CD8-positive, alpha-beta memory T cell (primary cell): ENCODE measurements at regions not wholly inside any gene's neighbourhood (a gene's known extent, or its start where the extent isn't known, plus 50 kb on each side); places are given as distances from the start of the nearest gene placed in this dataset.

Experiments
- CTCF ChIA-PET: fragments of 350-600 bp; sonication (Branson Sonifier 250); formaldehyde crosslinking; loops from one replicate; lab custom pipeline; 2021; ENCODE audit warnings: antibody characterized with exemption; lab: Charles Lee
- POLR2A ChIA-PET: fragments of 350-600 bp; sonication (Branson Sonifier 250); formaldehyde crosslinking; loops from one replicate; lab custom pipeline; 2021; ENCODE audit warnings: antibody characterized with exemption; lab: Charles Lee
- DNase-seq, 5 donors: peaks; one replicate each; pipeline versions ENCODE4 v3.0.0 to v3.0.0-alpha.2; 2020 to 2022; ENCODE audit warnings: mixed read lengths in 1 of 5
- H3K27ac ChIP-seq: one replicate; pipeline ENCODE4 v1.7.0; 2013; ENCODE audit warnings: low read depth, mild to moderate bottlenecking, low read length, moderate library complexity
- H3K27me3 ChIP-seq: 2 replicates; pipeline ENCODE4 v1.7.0; 2013; ENCODE audit warnings: low read length, mild to moderate bottlenecking; ENCODE audit not compliant: insufficient read depth, poor library complexity, severe bottlenecking
- H3K36me3 ChIP-seq: 2 replicates; pipeline ENCODE4 v1.7.0; 2013; ENCODE audit warnings: mild to moderate bottlenecking, low read length, moderate library complexity; ENCODE audit not compliant: insufficient read depth
- H3K4me1 ChIP-seq: 2 replicates; pipeline ENCODE4 v1.7.0; 2013; ENCODE audit warnings: mild to moderate bottlenecking, low read length, moderate library complexity; ENCODE audit not compliant: insufficient read depth
- H3K4me3 ChIP-seq: 2 replicates; pipeline ENCODE4 v1.7.0; 2013; ENCODE audit warnings: mild to moderate bottlenecking, low read length
- H3K9me3 ChIP-seq: 2 replicates; pipeline ENCODE4 v1.7.0; 2013; ENCODE audit warnings: mild to moderate bottlenecking, low read length
- H3K27ac Mint-ChIP-seq, 8 donors: one replicate each; pipeline ENCODE4 v1.8.0; 2020 to 2021; ENCODE audit warnings: mixed read lengths in 8 of 8, mild to moderate bottlenecking in 6 of 8, inconsistent platforms in 3 of 8, moderate library complexity in 3 of 8
- H3K27me3 Mint-ChIP-seq, 2 donors: one replicate each; pipeline ENCODE4 v1.8.0; 2020 to 2021; ENCODE audit warnings: mixed read lengths in 2 of 2, mild to moderate bottlenecking in 1 of 2, moderate library complexity in 1 of 2
- H3K36me3 Mint-ChIP-seq, 3 donors: one replicate each; pipeline ENCODE4 v1.8.0; 2020 to 2021; ENCODE audit warnings: mixed read lengths in 3 of 3, inconsistent platforms in 1 of 3, mild to moderate bottlenecking in 1 of 3
- H3K4me1 Mint-ChIP-seq, 3 donors: one replicate each; pipeline ENCODE4 v1.8.0; 2020 to 2021; ENCODE audit warnings: mixed read lengths in 3 of 3, inconsistent platforms in 1 of 3, mild to moderate bottlenecking in 1 of 3
- H3K4me3 Mint-ChIP-seq, 7 donors: one replicate each; pipeline ENCODE4 v1.8.0; 2020 to 2021; ENCODE audit warnings: mixed read lengths in 7 of 7, mild to moderate bottlenecking in 6 of 7, moderate library complexity in 4 of 7, inconsistent platforms in 2 of 7
- H3K9me3 Mint-ChIP-seq, 5 donors: one replicate each; pipeline ENCODE4 v1.8.0; 2020 to 2022; ENCODE audit warnings: mixed read lengths in 5 of 5, mild to moderate bottlenecking in 3 of 5, moderate library complexity in 2 of 5, inconsistent platforms in 1 of 5

DNA sequence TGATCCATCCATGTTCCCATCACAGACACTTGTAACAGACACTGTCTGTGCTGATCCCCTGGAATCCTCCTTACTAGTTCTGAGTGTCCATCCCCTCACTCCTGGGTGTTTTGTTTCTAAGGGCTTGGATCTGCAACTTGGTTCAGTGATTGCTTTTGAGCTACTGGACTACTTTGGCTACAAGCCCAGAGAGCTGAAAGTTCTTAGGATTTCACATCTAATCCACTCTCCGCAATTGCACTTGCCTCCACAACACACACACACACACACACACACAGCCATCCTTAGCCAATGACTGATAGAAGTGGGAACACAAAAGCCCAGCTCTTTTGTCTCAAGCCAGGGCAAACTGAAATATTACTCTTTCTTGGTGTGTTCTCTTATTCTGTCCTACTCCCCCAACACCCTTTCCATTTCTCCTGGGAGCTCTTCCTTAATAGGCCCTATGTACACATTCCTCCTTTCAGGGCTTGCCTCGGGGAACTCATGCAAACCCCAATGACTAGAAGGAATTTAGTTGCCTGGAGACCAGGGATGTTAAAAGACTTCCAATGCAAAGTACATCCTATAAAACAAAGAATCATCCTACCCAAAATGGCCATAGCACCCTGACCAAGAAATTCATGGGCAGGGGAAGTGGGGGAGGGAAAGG lies 206.1 kb upstream of the UBE2E2 start:
- CTCF ChIA-PET, result no interaction called here
- Mint-ChIP-seq H3K36me3 (no peaks in the 10 kb centered on the region), H3K4me1 (no peaks in the 10 kb centered on the region), H3K9me3 (peaks cover 0 to 2% (median 0%) of the 10 kb centered on the region in 5 donors), H3K27ac (no peak overlapping the region), H3K4me3 (no peak overlapping the region), H3K27me3 (no peaks in the 10 kb centered on the region)
- H3K9me3 ChIP-seq, result no peaks in the 10 kb centered on the region
- POLR2A ChIA-PET, result no interaction called here
- H3K27ac ChIP-seq, result no peak overlapping the region
- no peaks in the 10 kb centered on the region for H3K27me3 ChIP-seq
- no peaks in the 10 kb centered on the region for H3K4me1 ChIP-seq
- no peak overlapping the region for H3K4me3 ChIP-seq
- H3K36me3 ChIP-seq, result no peaks in the 10 kb centered on the region
- no peak for DNase-seq

DNA sequence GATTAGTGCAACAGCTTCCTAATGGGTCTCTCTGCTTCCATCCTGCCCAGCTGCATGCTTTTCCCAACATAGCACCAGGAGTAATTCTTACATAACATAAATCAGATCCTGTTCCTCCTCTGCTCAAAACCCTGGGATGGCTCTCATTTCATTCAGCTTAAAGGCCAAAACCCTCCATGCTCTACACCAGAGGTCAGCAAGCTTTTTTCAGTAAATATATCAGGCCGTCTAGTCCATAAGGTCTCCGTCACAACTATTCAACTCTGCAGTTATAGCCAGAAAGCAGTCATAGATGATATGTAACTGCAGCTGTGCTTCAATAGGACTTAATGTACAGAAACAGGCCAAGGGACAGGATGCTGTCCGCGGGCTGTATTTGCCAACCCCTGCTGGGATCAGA lies 202.8 kb upstream of the UBE2E2 start:
- Mint-ChIP-seq H3K27ac (no peak overlapping the region), H3K36me3 (no peaks in the 10 kb centered on the region), H3K4me3 (no peak overlapping the region), H3K27me3 (no peaks in the 10 kb centered on the region), H3K9me3 (peaks cover 0 to 3% (median 0%) of the 10 kb centered on the region in 5 donors), H3K4me1 (no peaks in the 10 kb centered on the region)
- Histone ChIP-seq H3K36me3 (no peaks in the 10 kb centered on the region), H3K4me1 (no peaks in the 10 kb centered on the region), H3K9me3 (no peaks in the 10 kb centered on the region), H3K27me3 (no peaks in the 10 kb centered on the region), H3K27ac (no peak overlapping the region), H3K4me3 (no peak overlapping the region)
- ChIA-PET POLR2A (no interaction called here), CTCF (no interaction called here)
- no peak for DNase-seq

DNA sequence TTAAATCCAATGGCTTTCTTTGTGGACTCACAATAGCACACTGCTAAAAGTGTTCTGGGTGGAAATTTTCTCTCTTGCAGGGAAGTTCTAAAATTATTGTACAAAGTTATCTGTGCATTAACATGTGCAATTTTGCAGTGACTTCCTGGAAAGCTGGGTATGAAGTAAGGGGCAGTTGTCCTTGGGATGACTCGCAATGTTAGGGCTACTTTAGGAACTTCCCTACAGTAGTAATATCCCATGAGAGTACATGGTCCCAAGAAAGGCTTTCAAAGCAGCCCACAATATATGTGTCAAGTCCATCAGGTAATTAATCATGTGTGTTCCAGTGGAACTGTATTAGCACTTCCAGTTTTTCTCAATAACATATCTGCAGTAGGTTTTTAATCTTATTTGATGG lies 201.0 kb upstream of the UBE2E2 start:
- ChIA-PET CTCF (no interaction called here), POLR2A (no interaction called here)
- Mint-ChIP-seq H3K4me3 (no peak overlapping the region), H3K9me3 (peaks cover 0 to 3% (median 2%) of the 10 kb centered on the region in 5 donors), H3K27me3 (no peaks in the 10 kb centered on the region), H3K36me3 (no peaks in the 10 kb centered on the region), H3K4me1 (no peaks in the 10 kb centered on the region), H3K27ac (no peak overlapping the region)
- Histone ChIP-seq H3K4me3 (no peak overlapping the region), H3K9me3 (no peaks in the 10 kb centered on the region), H3K27ac (no peak overlapping the region), H3K4me1 (no peaks in the 10 kb centered on the region), H3K27me3 (no peaks in the 10 kb centered on the region), H3K36me3 (no peaks in the 10 kb centered on the region)
- no peak for DNase-seq

DNA sequence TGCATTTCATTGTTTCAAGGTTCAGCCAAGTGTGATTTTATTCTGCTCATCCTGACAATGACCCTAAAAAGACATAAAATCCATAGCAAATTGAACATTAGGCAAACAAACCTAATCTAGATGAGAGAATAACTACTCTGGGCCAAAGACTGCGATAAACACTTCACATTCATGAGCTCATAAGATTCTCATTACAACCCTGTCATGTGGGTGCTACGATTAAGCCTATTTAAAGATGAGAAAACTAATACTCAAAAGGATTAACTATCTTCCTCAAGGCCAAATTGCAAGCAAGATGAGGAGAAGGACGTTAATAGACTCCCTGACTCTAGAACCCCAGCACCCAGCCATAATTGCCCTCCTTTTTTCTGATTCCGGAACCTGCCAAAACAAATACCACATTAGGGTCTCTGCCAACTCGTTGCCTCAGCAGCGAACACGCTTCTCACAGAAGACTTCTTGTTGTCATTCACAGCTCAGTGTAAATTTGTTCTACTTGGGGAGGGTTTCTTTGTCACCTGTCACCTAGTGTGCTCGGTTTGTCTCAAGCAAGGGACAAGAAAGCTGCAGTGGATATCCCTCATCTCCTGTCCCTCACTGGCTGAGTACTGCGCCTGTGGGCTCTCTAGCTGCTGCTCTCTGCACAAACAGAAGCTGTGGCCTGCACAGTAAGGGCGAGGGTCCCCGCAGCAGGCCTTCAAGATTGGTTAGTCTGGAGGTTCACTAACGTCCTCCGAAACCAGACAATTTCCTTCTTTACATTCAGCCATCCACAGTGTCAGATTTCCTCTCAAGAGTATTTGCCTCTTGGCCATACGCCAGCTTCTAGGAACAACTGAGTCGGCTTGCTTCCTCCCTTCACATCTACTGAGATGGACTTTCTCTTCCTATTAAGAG lies 200.0 kb upstream of the UBE2E2 start:
- Histone ChIP-seq H3K36me3 (no peaks in the 10 kb centered on the region), H3K27me3 (no peaks in the 10 kb centered on the region), H3K4me3 (no peak overlapping the region), H3K4me1 (no peaks in the 10 kb centered on the region), H3K27ac (no peak overlapping the region), H3K9me3 (no peaks in the 10 kb centered on the region)
- Mint-ChIP-seq H3K4me3 (no peak overlapping the region), H3K27ac (no peak overlapping the region), H3K36me3 (no peaks in the 10 kb centered on the region), H3K4me1 (no peaks in the 10 kb centered on the region), H3K27me3 (no peaks in the 10 kb centered on the region), H3K9me3 (peaks cover 0 to 3% (median 0%) of the 10 kb centered on the region in 5 donors)
- ChIA-PET CTCF (no interaction called here), POLR2A (no interaction called here)
- no peak for DNase-seq

DNA sequence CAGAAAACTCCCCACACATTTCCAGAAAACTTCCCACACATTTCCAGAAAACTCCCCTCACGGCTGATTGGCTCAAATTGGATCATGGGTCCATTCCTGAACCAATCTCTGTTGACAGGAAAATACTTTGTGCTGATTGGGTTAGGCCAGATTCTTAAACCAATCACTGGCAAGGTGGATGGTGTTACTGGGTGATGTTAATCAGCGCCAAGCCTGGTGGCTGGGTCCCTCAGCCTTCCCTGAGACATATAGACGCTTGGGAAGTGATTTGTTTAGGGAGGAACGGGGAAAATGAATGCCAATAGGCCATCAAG lies 199.4 kb upstream of the UBE2E2 start:
- Histone ChIP-seq H3K4me1 (no peaks in the 10 kb centered on the region), H3K27ac (no peak overlapping the region), H3K4me3 (no peak overlapping the region), H3K9me3 (no peaks in the 10 kb centered on the region), H3K27me3 (no peaks in the 10 kb centered on the region), H3K36me3 (no peaks in the 10 kb centered on the region)
- no peak for DNase-seq
- Mint-ChIP-seq H3K27ac (no peak overlapping the region), H3K4me3 (no peak overlapping the region), H3K4me1 (no peaks in the 10 kb centered on the region), H3K9me3 (peaks cover 0 to 3% (median 0%) of the 10 kb centered on the region in 5 donors), H3K36me3 (no peaks in the 10 kb centered on the region), H3K27me3 (no peaks in the 10 kb centered on the region)
- ChIA-PET POLR2A (no interaction called here), CTCF (no interaction called here)

DNA sequence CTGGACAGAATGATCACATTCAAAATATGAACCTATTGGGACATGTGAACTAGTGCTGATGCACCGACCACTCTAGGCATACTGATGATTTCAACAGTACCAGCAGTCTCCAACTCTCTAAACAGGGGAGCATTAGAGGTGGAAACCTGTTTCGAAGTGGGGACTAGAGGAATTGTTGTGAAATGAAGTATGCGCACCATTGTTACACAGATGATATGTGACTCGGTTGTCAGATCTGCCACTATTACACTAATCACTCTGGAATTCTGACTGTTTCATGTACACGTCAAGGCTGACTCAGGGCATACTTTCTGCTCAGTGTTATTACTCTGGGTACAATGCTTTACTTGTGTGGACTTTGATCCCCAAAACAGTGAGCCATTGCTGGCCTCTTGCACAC lies 198.2 kb upstream of the UBE2E2 start:
- no peaks in the 10 kb centered on the region for H3K27me3 ChIP-seq
- H3K27ac ChIP-seq, result no peak overlapping the region
- peaks cover 0 to 3% (median 1%) of the 10 kb centered on the region in 5 donors for H3K9me3 Mint-ChIP-seq
- no peaks in the 10 kb centered on the region for H3K4me1 ChIP-seq
- no peaks in the 10 kb centered on the region for H3K36me3 ChIP-seq
- H3K9me3 ChIP-seq, result no peaks in the 10 kb centered on the region
- ChIA-PET CTCF (no interaction called here), POLR2A (no interaction called here)
- H3K4me3 ChIP-seq, result no peak overlapping the region
- no peaks in the 10 kb centered on the region for H3K4me1 Mint-ChIP-seq
- no peak for DNase-seq
- no peaks in the 10 kb centered on the region for H3K36me3 Mint-ChIP-seq
- H3K4me3 Mint-ChIP-seq, result no peak overlapping the region
- H3K27ac Mint-ChIP-seq, result no peak overlapping the region
- H3K27me3 Mint-ChIP-seq, result no peaks in the 10 kb centered on the region

DNA sequence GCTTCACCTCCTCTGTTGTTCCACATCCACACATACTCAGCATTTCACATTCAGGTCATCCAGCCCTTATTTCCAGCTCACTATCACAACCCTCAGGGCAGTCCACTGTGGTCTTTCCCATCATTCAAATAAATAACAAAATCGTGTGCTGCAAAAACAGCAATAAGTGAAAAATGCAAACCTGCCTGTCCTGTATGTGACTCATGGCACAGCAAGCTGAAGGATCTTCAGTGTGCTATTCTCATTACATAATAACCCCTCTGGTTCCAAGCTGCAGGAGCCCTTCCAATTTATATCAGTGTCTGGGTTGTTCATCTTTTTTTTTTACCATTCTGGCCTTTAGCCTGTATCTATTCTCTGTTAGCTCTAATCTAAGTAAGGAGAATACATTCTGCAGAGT lies 185.3 kb upstream of the UBE2E2 start:
- Mint-ChIP-seq H3K27ac (no peak overlapping the region), H3K4me1 (no peaks in the 10 kb centered on the region), H3K4me3 (no peak overlapping the region), H3K9me3 (peaks cover 3 to 9% (median 8%) of the 10 kb centered on the region in 5 donors), H3K36me3 (no peaks in the 10 kb centered on the region), H3K27me3 (peaks cover 0 to 2% of the 10 kb centered on the region in 2 donors)
- ChIA-PET CTCF (interaction anchor here (0.6 kb wide), 1 partner anchor 1838 kb away, joined by 3 read pairs; no protein-coding TSS in a partner anchor), POLR2A (no interaction called here)
- Histone ChIP-seq H3K36me3 (no peaks in the 10 kb centered on the region), H3K4me3 (no peak overlapping the region), H3K9me3 (no peaks in the 10 kb centered on the region), H3K27me3 (no peaks in the 10 kb centered on the region), H3K4me1 (no peaks in the 10 kb centered on the region), H3K27ac (no peak overlapping the region)
- no peak for DNase-seq

DNA sequence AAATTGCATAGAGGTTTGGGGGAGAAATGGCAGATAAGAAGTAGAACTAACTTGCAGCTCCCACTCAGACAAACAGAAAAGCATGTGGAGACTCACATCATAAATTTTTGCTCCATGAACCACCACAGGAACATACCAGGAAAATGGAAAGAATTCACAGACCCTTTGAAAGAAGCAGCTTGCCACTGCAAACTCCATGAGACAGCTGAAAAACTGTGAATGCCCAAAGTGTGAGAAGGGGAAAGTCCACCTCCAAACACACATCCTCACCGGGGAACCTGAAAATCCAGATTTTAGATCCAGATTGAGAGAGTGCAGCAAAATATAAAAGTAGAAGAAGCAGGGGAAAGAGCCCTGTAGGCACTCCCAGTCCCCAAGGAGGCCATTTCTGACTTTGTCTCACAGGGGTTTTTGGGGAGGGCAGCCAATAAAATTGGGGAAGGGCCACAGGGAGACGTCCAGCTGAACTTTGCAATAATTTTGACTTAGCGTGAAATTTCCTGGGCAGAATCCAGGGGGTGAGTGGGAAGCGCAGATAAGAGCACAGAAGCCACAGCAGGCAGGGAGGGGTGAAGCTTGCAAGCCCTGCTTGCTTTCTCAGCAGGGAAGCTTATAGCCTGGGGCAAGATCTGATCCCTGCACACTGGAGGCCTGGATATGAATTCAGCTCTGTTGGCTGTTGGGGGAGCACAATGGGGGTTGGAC lies 183.4 kb upstream of the UBE2E2 start:
- H3K36me3 ChIP-seq, result no peaks in the 10 kb centered on the region
- Mint-ChIP-seq H3K4me3 (no peak overlapping the region), H3K36me3 (no peaks in the 10 kb centered on the region), H3K4me1 (no peaks in the 10 kb centered on the region), H3K9me3 (peaks cover 2 to 14% (median 8%) of the 10 kb centered on the region in 5 donors), H3K27ac (no peak overlapping the region), H3K27me3 (no peaks in the 10 kb centered on the region)
- H3K4me1 ChIP-seq, result no peaks in the 10 kb centered on the region
- CTCF ChIA-PET, result no interaction called here
- POLR2A ChIA-PET, result no interaction called here
- H3K9me3 ChIP-seq, result no peaks in the 10 kb centered on the region
- H3K27ac ChIP-seq, result no peak overlapping the region
- DNase-seq, result no peak
- H3K4me3 ChIP-seq, result no peak overlapping the region
- H3K27me3 ChIP-seq, result no peaks in the 10 kb centered on the region
